ENCODE measurements at regions not wholly inside any gene's neighbourhood (a gene's known extent, or its start where the extent isn't known, plus 50 kb on each side); places are given as distances from the start of the nearest gene placed in this dataset.

GRCh38 chr13:47120282-47120681 is 223.4 kb upstream of the HTR2A start:
- TF ChIP-seq CTCF (IDR thresholded peaks at IDR 0.05; ENCODE audit: insufficient read depth, low read length, poor library complexity, severe bottlenecking) (no peak), EZH2phosphoT487 (conservative IDR thresholded peaks at IDR 0.05; ENCODE audit: low read length) (no peak)
